ENCODE measurements at regions not wholly inside any gene's neighbourhood (a gene's known extent, or its start where the extent isn't known, plus 50 kb on each side); places are given as distances from the start of the nearest gene placed in this dataset.

DNA sequence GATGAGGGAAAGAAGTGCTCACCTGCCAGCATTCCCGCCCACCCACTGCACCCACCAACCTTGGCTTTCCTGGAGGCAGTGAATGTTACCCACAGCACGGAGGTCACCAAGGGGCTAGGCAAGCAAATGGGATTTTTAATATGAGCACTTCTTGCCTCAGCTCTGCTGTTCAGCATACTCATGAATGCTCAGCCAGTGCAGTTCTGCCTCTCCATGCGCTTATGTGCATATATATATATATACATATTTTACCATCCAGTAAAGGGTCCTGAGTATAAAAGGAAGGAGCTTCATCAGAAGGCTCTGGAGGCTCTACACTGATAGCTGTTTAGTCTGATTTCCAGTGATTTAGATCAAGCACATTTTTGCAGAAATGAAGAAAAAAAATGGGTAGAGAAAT is 366.9 kb downstream of the SIPA1L2 start:
- no peak overlapping the region for H3K4me3 ChIP-seq (ENCODE audit: low read depth in 1 of 5, low read length in 5 of 5)
- H3K9ac ChIP-seq (ENCODE audit: low read length in 5 of 5), result no peak overlapping the region
- H3K4me1 ChIP-seq (ENCODE audit: control insufficient read depth in 5 of 5, insufficient read depth in 5 of 5, low read length in 5 of 5), result no peaks in the 10 kb centered on the region
- H3K9me3 ChIP-seq (ENCODE audit: control insufficient read depth in 5 of 5, low read length in 5 of 5), result no peaks in the 10 kb centered on the region
- peaks cover 0 to 3% (median 0%) of the 10 kb centered on the region in 5 donors for H3K27me3 ChIP-seq (ENCODE audit: control insufficient read depth in 5 of 5, insufficient read depth in 4 of 5, low read length in 5 of 5)
- H3K36me3 ChIP-seq (ENCODE audit: control insufficient read depth in 5 of 5, insufficient read depth in 5 of 5, low read length in 5 of 5), result no peaks in the 10 kb centered on the region
- H3K27ac ChIP-seq (ENCODE audit: low read depth, low read length), result no peak overlapping the region

DNA sequence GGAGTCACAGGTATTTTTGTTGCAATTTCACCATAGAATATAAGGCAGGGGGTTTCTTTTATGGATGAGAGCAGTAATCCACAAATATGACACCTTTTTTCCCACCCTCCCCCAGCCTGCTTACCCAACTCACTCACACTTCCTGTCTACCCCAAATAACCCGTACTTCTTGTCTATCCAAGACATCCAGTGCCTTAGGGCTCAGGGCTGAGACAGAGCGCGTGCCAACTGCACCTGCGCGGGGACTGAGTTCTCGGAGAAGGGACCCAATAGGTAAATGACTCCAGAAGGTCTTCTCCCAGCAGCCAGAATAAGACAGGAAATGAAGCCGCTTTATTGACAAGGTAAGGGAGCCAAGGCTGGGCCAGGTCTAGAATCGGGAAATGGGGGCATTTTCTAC is 369.1 kb downstream of the SIPA1L2 start:
- Histone ChIP-seq H3K27me3 (ENCODE audit: control insufficient read depth in 5 of 5, insufficient read depth in 4 of 5, low read length in 5 of 5) (peaks cover 0 to 3% (median 0%) of the 10 kb centered on the region in 5 donors), H3K4me3 (ENCODE audit: low read depth in 1 of 5, low read length in 5 of 5) (no peak overlapping the region), H3K4me1 (ENCODE audit: control insufficient read depth in 5 of 5, insufficient read depth in 5 of 5, low read length in 5 of 5) (no peaks in the 10 kb centered on the region), H3K36me3 (ENCODE audit: control insufficient read depth in 5 of 5, insufficient read depth in 5 of 5, low read length in 5 of 5) (no peaks in the 10 kb centered on the region), H3K27ac (ENCODE audit: low read depth, low read length) (no peak overlapping the region), H3K9ac (ENCODE audit: low read length in 5 of 5) (no peak overlapping the region), H3K9me3 (ENCODE audit: control insufficient read depth in 5 of 5, low read length in 5 of 5) (no peaks in the 10 kb centered on the region)

DNA sequence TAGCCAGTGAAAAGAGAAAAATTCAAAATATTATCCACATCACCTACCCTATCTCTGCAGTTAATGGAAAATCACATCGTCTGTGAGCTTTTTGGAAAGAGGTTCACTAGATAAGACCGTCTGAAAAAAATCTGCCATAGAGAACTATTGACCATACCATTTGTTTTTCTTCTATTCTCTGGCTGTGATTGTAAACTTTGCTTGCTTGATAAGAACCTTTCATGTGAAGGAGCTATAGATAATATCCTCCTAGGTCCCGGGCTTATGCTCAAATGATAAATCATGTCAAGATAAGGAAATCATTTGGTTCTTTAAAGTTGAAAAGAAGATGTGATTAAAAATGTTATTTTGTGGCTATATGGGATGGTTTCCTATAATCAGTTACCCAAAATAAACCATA is 369.9 kb downstream of the SIPA1L2 start:
- peaks cover 0 to 3% (median 0%) of the 10 kb centered on the region in 5 donors for H3K27me3 ChIP-seq (ENCODE audit: control insufficient read depth in 5 of 5, insufficient read depth in 4 of 5, low read length in 5 of 5)
- H3K9me3 ChIP-seq (ENCODE audit: control insufficient read depth in 5 of 5, low read length in 5 of 5), result no peaks in the 10 kb centered on the region
- H3K4me3 ChIP-seq (ENCODE audit: low read depth in 1 of 5, low read length in 5 of 5), result no peak overlapping the region
- H3K27ac ChIP-seq (ENCODE audit: low read depth, low read length), result no peak overlapping the region
- no peak overlapping the region for H3K9ac ChIP-seq (ENCODE audit: low read length in 5 of 5)
- H3K36me3 ChIP-seq (ENCODE audit: control insufficient read depth in 5 of 5, insufficient read depth in 5 of 5, low read length in 5 of 5), result no peaks in the 10 kb centered on the region
- no peaks in the 10 kb centered on the region for H3K4me1 ChIP-seq (ENCODE audit: control insufficient read depth in 5 of 5, insufficient read depth in 5 of 5, low read length in 5 of 5)

DNA sequence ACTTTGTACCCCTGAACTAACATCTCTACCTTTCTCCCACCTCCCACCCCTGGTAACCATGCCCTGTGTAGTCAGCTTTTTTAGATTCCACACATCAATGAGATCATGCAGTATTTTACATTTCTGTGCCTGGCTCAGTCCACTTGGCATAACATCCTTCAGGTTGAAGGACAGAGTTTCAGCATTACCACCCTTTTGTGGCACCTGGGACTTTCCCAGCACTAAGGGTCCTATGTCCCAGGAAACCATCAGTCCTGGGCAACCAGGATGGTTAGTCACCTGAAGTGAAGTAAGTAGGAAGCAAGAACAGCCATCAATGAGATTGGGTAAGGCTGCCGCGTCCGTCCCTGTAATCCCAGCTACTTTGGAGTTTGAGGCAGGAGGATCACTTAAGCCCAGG is 370.6 kb downstream of the SIPA1L2 start:
- Histone ChIP-seq H3K9me3 (ENCODE audit: control insufficient read depth in 5 of 5, low read length in 5 of 5) (no peaks in the 10 kb centered on the region), H3K27me3 (ENCODE audit: control insufficient read depth in 5 of 5, insufficient read depth in 4 of 5, low read length in 5 of 5) (peaks cover 0 to 3% (median 0%) of the 10 kb centered on the region in 5 donors), H3K4me1 (ENCODE audit: control insufficient read depth in 5 of 5, insufficient read depth in 5 of 5, low read length in 5 of 5) (no peaks in the 10 kb centered on the region), H3K9ac (ENCODE audit: low read length in 5 of 5) (no peak overlapping the region), H3K27ac (ENCODE audit: low read depth, low read length) (no peak overlapping the region), H3K36me3 (ENCODE audit: control insufficient read depth in 5 of 5, insufficient read depth in 5 of 5, low read length in 5 of 5) (no peaks in the 10 kb centered on the region), H3K4me3 (ENCODE audit: low read depth in 1 of 5, low read length in 5 of 5) (no peak overlapping the region)

DNA sequence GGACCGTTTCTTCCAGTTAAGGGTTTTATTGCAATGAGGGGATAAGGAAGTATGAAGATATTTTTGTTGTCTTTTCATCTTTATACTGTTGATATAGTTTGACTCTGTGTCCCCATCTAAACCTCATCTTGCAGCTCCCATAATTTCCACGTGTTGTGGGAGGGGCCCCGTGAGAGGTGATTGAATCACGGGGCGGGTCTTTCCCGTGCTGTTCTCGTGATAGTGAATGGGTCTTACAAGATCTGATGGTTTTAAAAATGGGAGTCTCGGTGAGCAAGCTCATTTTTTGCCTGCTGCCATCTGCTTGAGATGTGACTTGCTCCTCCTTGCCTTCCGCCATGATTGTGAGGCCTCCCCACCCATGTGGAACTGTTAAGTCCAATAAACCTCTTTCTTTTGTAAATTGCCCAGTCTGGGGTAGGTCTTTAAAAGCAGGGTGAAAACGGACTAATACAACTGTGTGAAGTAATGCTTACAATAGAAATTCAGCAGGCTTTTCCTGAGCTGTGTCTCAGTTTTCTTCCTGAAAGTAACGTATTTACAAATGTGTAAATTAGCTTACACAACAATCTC is 377.3 kb downstream of the SIPA1L2 start:
- no peaks in the 10 kb centered on the region for H3K4me1 ChIP-seq (ENCODE audit: control insufficient read depth in 5 of 5, insufficient read depth in 5 of 5, low read length in 5 of 5)

DNA sequence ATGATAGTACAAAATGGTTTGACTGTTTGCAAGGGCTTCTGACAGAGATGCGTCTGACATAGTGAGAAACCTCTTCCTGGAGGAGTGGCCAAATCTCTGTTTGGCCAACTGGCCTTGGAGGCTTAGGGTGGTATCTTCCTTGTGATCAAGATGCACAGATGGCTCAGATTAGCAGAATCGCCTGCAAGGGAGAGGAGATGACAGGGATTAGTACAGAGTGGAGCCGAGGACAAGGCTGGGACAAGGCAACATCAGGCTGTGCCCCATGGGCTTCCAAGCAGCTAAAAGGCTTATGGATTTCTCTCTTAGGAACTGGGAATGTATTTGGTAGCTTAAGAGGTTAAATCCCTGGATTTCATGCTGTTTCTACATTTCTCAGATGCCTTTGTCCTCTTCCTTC is 379.1 kb downstream of the SIPA1L2 start:
- Histone ChIP-seq H3K4me3 (ENCODE audit: low read depth in 1 of 5, low read length in 5 of 5) (no peak overlapping the region), H3K9me3 (ENCODE audit: control insufficient read depth in 5 of 5, low read length in 5 of 5) (no peaks in the 10 kb centered on the region)

More for the DNA sequence above, 377.3 kb downstream of the SIPA1L2 start:
- Histone ChIP-seq H3K27me3 (ENCODE audit: control insufficient read depth in 5 of 5, insufficient read depth in 4 of 5, low read length in 5 of 5) (no peaks in the 10 kb centered on the region), H3K36me3 (ENCODE audit: control insufficient read depth in 5 of 5, insufficient read depth in 5 of 5, low read length in 5 of 5) (no peaks in the 10 kb centered on the region), H3K4me3 (ENCODE audit: low read depth in 1 of 5, low read length in 5 of 5) (no peak overlapping the region), H3K9ac (ENCODE audit: low read length in 5 of 5) (no peak overlapping the region), H3K9me3 (ENCODE audit: control insufficient read depth in 5 of 5, low read length in 5 of 5) (no peaks in the 10 kb centered on the region), H3K27ac (ENCODE audit: low read depth, low read length) (no peak overlapping the region)

DNA sequence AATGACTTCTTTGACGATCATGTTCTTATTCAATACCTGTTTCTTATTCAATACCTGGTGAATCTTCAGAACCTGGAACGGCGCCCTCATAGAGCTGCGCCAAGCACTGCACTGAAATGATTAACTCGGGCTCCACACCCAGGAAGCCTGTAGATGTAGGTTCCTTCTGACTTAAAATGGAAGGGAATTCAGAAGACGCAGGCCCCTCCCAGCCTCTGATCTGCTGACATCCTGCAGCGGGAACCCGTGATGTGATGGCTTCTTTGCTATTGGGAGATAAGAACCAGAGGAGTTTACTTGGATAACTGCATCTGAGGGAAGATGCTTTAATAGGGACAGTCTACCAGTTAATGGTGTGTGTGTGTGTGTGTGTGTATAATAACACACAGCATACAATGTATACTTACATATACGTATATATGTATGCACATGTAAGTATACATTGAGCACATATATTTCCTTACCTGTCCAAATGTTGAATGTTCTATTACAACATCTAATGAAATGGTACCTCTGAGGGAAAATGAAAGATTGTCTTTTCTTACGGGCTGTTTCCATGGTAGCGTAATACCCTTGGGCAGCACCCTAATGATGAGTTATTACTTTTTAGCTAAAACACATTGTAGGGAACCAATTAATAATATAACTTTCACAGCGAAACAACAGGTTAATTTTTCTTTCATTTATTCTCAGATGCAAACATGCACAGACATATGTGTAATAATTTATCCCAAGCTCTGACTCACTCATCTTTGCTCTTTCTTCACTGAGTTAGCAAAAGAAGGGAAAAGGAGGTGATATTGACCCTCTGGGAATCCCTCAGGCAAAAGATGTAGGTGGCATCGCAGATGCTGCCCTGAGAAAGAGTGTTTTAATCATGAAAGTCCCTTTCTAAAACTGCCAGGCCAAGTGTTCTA is 379.8 kb downstream of the SIPA1L2 start:
- Histone ChIP-seq H3K27me3 (ENCODE audit: control insufficient read depth in 5 of 5, insufficient read depth in 4 of 5, low read length in 5 of 5) (peaks cover 0 to 4% (median 0%) of the 10 kb centered on the region in 5 donors), H3K27ac (ENCODE audit: low read depth, low read length) (no peak overlapping the region), H3K4me3 (ENCODE audit: low read depth in 1 of 5, low read length in 5 of 5) (no peak overlapping the region), H3K9ac (ENCODE audit: low read length in 5 of 5) (no peak overlapping the region), H3K4me1 (ENCODE audit: control insufficient read depth in 5 of 5, insufficient read depth in 5 of 5, low read length in 5 of 5) (no peaks in the 10 kb centered on the region), H3K9me3 (ENCODE audit: control insufficient read depth in 5 of 5, low read length in 5 of 5) (no peaks in the 10 kb centered on the region), H3K36me3 (ENCODE audit: control insufficient read depth in 5 of 5, insufficient read depth in 5 of 5, low read length in 5 of 5) (no peaks in the 10 kb centered on the region)

More for the DNA sequence above, 379.1 kb downstream of the SIPA1L2 start:
- Histone ChIP-seq H3K36me3 (ENCODE audit: control insufficient read depth in 5 of 5, insufficient read depth in 5 of 5, low read length in 5 of 5) (no peaks in the 10 kb centered on the region), H3K27me3 (ENCODE audit: control insufficient read depth in 5 of 5, insufficient read depth in 4 of 5, low read length in 5 of 5) (peaks cover 0 to 4% (median 0%) of the 10 kb centered on the region in 5 donors), H3K9ac (ENCODE audit: low read length in 5 of 5) (no peak overlapping the region), H3K27ac (ENCODE audit: low read depth, low read length) (no peak overlapping the region), H3K4me1 (ENCODE audit: control insufficient read depth in 5 of 5, insufficient read depth in 5 of 5, low read length in 5 of 5) (no peaks in the 10 kb centered on the region)

DNA sequence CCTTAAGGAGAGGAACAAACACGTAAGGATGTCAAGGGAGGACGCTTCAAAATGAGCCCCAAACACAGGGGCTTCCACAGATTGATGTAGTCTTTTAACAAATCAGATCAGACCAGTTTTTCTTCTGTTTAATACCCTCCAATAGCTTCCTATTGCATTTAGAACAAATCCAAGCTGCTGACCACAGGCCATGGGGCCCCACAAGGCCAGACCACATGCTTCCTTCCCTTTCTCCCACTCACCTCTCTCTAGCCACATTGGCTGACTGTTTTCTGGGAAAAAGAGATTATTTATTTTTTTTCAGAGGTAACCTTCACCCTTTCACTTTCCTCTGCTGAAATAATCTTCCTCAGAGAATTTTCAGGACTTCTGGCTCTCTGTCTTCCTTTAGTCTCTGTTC is 380.6 kb downstream of the SIPA1L2 start:
- Histone ChIP-seq H3K4me1 (ENCODE audit: control insufficient read depth in 5 of 5, insufficient read depth in 5 of 5, low read length in 5 of 5) (no peaks in the 10 kb centered on the region), H3K27me3 (ENCODE audit: control insufficient read depth in 5 of 5, insufficient read depth in 4 of 5, low read length in 5 of 5) (peaks cover 0 to 4% (median 0%) of the 10 kb centered on the region in 5 donors), H3K4me3 (ENCODE audit: low read depth in 1 of 5, low read length in 5 of 5) (no peak overlapping the region), H3K36me3 (ENCODE audit: control insufficient read depth in 5 of 5, insufficient read depth in 5 of 5, low read length in 5 of 5) (no peaks in the 10 kb centered on the region), H3K9ac (ENCODE audit: low read length in 5 of 5) (no peak overlapping the region), H3K9me3 (ENCODE audit: control insufficient read depth in 5 of 5, low read length in 5 of 5) (no peaks in the 10 kb centered on the region), H3K27ac (ENCODE audit: low read depth, low read length) (no peak overlapping the region)

DNA sequence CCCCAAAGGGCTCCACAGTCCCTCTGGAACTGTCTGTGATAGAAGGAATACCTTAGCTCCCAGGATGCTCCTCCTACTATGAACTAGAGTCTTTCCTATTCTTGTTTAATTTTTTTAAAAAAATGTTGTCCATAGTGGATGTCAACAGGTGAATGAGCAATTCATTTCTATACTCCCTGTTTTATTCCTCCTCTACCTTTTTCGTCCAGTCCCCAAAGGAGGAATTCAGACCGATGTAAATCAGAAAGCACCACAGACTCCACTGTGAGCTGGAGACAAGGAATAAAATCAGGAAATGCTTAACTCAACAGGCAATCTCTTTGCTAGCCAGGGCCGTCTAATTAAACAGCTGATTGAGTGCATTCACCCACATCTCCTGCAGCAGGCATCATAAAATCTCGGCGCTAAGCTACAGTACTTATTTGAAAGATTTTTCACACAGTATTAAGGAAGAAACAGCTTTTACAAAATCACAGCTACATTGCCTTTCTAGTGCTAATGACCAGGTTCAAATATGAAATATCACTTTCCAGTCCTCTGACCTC is 381.6 kb downstream of the SIPA1L2 start:
- H3K4me3 ChIP-seq (ENCODE audit: low read depth in 1 of 5, low read length in 5 of 5), result no peak overlapping the region
- H3K4me1 ChIP-seq (ENCODE audit: control insufficient read depth in 5 of 5, insufficient read depth in 5 of 5, low read length in 5 of 5), result no peaks in the 10 kb centered on the region
- no peaks in the 10 kb centered on the region for H3K36me3 ChIP-seq (ENCODE audit: control insufficient read depth in 5 of 5, insufficient read depth in 5 of 5, low read length in 5 of 5)

DNA sequence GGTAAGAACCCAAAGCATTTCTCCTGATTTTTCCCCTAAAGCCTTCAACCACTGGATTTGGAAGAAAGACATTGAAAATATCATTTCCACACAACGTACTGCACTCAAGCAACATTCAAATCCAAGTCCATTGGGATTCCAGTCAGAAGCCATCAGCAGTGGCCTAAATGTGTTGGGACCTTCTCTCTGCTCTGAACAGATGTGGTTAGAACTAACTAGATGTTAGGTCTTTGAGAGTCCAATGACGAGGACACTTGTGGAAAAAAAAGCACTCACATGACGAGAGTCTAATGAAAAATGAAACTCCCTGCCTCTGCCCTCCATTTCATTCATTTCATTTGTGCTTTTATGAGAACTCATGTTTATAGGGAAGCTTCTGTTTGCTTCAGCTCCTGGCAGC is 382.3 kb downstream of the SIPA1L2 start:
- Histone ChIP-seq H3K4me3 (ENCODE audit: low read depth in 1 of 5, low read length in 5 of 5) (no peak overlapping the region), H3K36me3 (ENCODE audit: control insufficient read depth in 5 of 5, insufficient read depth in 5 of 5, low read length in 5 of 5) (no peaks in the 10 kb centered on the region), H3K9me3 (ENCODE audit: control insufficient read depth in 5 of 5, low read length in 5 of 5) (no peaks in the 10 kb centered on the region), H3K4me1 (ENCODE audit: control insufficient read depth in 5 of 5, insufficient read depth in 5 of 5, low read length in 5 of 5) (no peaks in the 10 kb centered on the region), H3K27ac (ENCODE audit: low read depth, low read length) (no peak overlapping the region), H3K9ac (ENCODE audit: low read length in 5 of 5) (no peak overlapping the region), H3K27me3 (ENCODE audit: control insufficient read depth in 5 of 5, insufficient read depth in 4 of 5, low read length in 5 of 5) (peaks cover 0 to 4% (median 0%) of the 10 kb centered on the region in 5 donors)

More for the DNA sequence above, 381.6 kb downstream of the SIPA1L2 start:
- Histone ChIP-seq H3K27me3 (ENCODE audit: control insufficient read depth in 5 of 5, insufficient read depth in 4 of 5, low read length in 5 of 5) (peaks cover 0 to 4% (median 0%) of the 10 kb centered on the region in 5 donors), H3K27ac (ENCODE audit: low read depth, low read length) (no peak overlapping the region), H3K9ac (ENCODE audit: low read length in 5 of 5) (no peak overlapping the region), H3K9me3 (ENCODE audit: control insufficient read depth in 5 of 5, low read length in 5 of 5) (no peaks in the 10 kb centered on the region)
